RWPE2 (cell line): ENCODE measurements at regions not wholly inside any gene's neighbourhood (a gene's known extent, or its start where the extent isn't known, plus 50 kb on each side); places are given as distances from the start of the nearest gene placed in this dataset.
A peak's percentile ranks its signal among the peaks of the same experiment; 100 is the strongest.

Experiments
- ATAC-seq: fragments of 200-7000 bp; cut with Tn5 transposase; 3 replicates; pipeline ENCODE4 v1.9.1; 2021; ENCODE audit warnings: low read depth
- DNase-seq: peaks from one replicate; pipeline ENCODE4 v3.0.0-alpha.2; 2020; ENCODE audit warnings: low spot score
- H3K27ac ChIP-seq: fragments of 450-650 bp; 2 replicates; pipeline ENCODE4 v1.5.1; 2017; ENCODE audit warnings: mild to moderate bottlenecking; ENCODE audit not compliant: poor library complexity, severe bottlenecking
- H3K27me3 ChIP-seq: fragments of 250-450 bp; sonication (Bioruptor Pico); 2 replicates; pipeline ENCODE4 v1.5.1; 2021; ENCODE audit warnings: mild to moderate bottlenecking, moderate library complexity; ENCODE audit not compliant: insufficient read depth, poor library complexity, severe bottlenecking
- H3K36me3 ChIP-seq: fragments of 250-450 bp; sonication (Bioruptor Pico); 2 replicates; pipeline ENCODE4 v1.5.1; 2020; ENCODE audit warnings: low read depth, mild to moderate bottlenecking, moderate library complexity
- H3K4me1 ChIP-seq: fragments of 250-450 bp; sonication (Bioruptor Pico); 2 replicates; pipeline ENCODE4 v1.5.1; 2021; ENCODE audit warnings: mild to moderate bottlenecking, moderate library complexity; ENCODE audit not compliant: insufficient read depth, poor library complexity, severe bottlenecking
- H3K4me3 ChIP-seq: fragments of 250-450 bp; sonication (Bioruptor Pico); 2 replicates; pipeline ENCODE4 v1.5.1; 2021; ENCODE audit warnings: mild to moderate bottlenecking, moderate library complexity; ENCODE audit not compliant: severe bottlenecking
- H3K9me3 ChIP-seq: fragments of 250-450 bp; sonication (Bioruptor Pico); 2 replicates; pipeline ENCODE4 v1.5.1; 2021; ENCODE audit warnings: mild to moderate bottlenecking, moderate library complexity; ENCODE audit not compliant: severe bottlenecking
- CTCF ChIP-seq: fragments of 450-650 bp; IDR thresholded peaks from one replicate; pipeline ENCODE4 v1.5.1; 2017; ENCODE audit warnings: mild to moderate bottlenecking, moderate library complexity; ENCODE audit not compliant: poor library complexity, severe bottlenecking

GRCh38 chr9:91162311-91162710 lies 199.4 kb downstream of the AUH start:
- TF ChIP-seq CTCF, result no peak
- DNase-seq (no peak), ATAC-seq (peak; percentile 66)
- peak overlapping the region; percentile 69 for H3K27ac ChIP-seq
- peaks cover 42% of the 10 kb centered on the region for H3K4me1 ChIP-seq
- no peaks in the 10 kb centered on the region for H3K36me3 ChIP-seq
- no peaks in the 10 kb centered on the region for H3K9me3 ChIP-seq
- no peaks in the 10 kb centered on the region for H3K27me3 ChIP-seq
- no peak overlapping the region for H3K4me3 ChIP-seq

GRCh38 chr9:91162784-91163443 lies 198.8 kb downstream of the AUH start:
- Histone ChIP-seq H3K4me1 (peaks cover 42% of the 10 kb centered on the region), H3K27ac (peak overlapping the region; percentile 69), H3K27me3 (no peaks in the 10 kb centered on the region), H3K4me3 (no peak overlapping the region), H3K9me3 (no peaks in the 10 kb centered on the region), H3K36me3 (no peaks in the 10 kb centered on the region)
- ATAC-seq, result no peak
- DNase-seq, result no peak
- no peak for TF ChIP-seq CTCF

GRCh38 chr9:91163444-91163772 lies 198.3 kb downstream of the AUH start:
- ATAC-seq (no peak), DNase-seq (no peak)
- Histone ChIP-seq H3K27me3 (no peaks in the 10 kb centered on the region), H3K4me1 (peaks cover 42% of the 10 kb centered on the region), H3K9me3 (no peaks in the 10 kb centered on the region), H3K27ac (no peak overlapping the region), H3K36me3 (no peaks in the 10 kb centered on the region), H3K4me3 (no peak overlapping the region)
- TF ChIP-seq CTCF, result no peak

- Histone ChIP-seq H3K4me1 (peaks cover 42% of the 10 kb centered on the region), H3K27me3 (no peaks in the 10 kb centered on the region), H3K36me3 (no peaks in the 10 kb centered on the region), H3K9me3 (no peaks in the 10 kb centered on the region), H3K4me3 (no peak overlapping the region), H3K27ac (peak overlapping the region; percentile 58)
- no peak for TF ChIP-seq CTCF
- DNase-seq (no peak), ATAC-seq (no peak)
These were observed 197.8 kb downstream of the AUH start for GRCh38 chr9:91163773-91164471.
